ENCODE measurements at regions not wholly inside any gene's neighbourhood (a gene's known extent, or its start where the extent isn't known, plus 50 kb on each side); places are given as distances from the start of the nearest gene placed in this dataset.
"Not testable (repeated sequence)": the region's sequence is repeated elsewhere in the genome, so short reads cannot be mapped to it uniquely, and the experiment has no call there.

DNA sequence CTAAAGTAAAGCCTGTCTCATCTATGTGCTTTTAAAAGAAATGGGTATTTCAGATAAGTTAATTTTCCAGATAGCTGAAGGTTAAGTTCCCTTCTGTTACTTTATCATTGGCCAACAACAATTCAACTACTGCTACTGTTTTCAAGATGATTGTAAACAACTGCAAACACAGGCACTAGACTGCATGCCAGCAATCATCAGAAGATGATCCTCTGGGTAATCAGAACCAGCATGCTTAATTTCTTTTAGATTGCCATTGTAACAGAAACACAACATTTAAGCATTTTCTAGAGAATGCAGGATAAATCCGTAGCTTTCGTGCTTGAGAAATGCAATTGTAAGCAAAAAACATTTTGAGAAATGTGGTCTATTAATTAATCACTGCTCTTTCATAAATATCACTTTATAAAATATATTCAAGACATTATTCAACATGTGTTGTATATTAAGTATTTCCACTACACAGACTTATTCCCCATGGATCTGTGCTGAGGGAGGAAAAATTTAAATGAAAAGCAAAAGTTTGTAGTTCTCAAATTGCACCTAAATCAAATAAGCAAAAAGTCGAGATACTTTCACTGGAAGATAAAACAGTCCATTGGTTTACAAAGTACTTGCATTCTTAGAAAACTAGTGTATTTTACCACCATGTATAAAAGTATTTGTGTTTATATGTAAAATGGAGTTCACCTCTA lies 133.7 kb downstream of the ATL2 start:
- no peak for DNase-seq
- H3K36me3 ChIP-seq (ENCODE audit: control insufficient read depth, insufficient read depth, low read length) = no peaks in the 10 kb centered on the region
- Mint-ChIP-seq H3K4me3 (ENCODE audit: unreplicated experiment) (no peak overlapping the region), H3K36me3 (ENCODE audit: insufficient read depth, unreplicated experiment) (no peaks in the 10 kb centered on the region), H3K4me1 (ENCODE audit: low read depth, unreplicated experiment) (no peaks in the 10 kb centered on the region), H3K27me3 (ENCODE audit: insufficient read depth, unreplicated experiment) (no peaks in the 10 kb centered on the region), H3K27ac (ENCODE audit: unreplicated experiment) (no peak overlapping the region), H3K9me3 (ENCODE audit: unreplicated experiment) (no peaks in the 10 kb centered on the region)
- CTCF ChIA-PET = no interaction called here
- no peaks in the 10 kb centered on the region for H3K9me3 ChIP-seq
- POLR2A ChIA-PET = interaction anchor here (0.6 kb wide), 1 partner anchor 292 kb away, joined by 3 read pairs; no protein-coding TSS in a partner anchor
- no peaks in the 10 kb centered on the region for H3K27me3 ChIP-seq (replicated peaks; ENCODE audit: control insufficient read depth, insufficient read depth, low read length)
- intact Hi-C loops (cut with micrococcal nuclease; ENCODE audit: unreplicated experiment) = no loop called here
- H3K4me3 ChIP-seq (ENCODE audit: low read depth, low read length) = no peak overlapping the region
- no peaks in the 10 kb centered on the region for H3K4me1 ChIP-seq
- BruUV-seq (replicated peaks) = no TSS peak
- TF ChIP-seq, protein P1, sequence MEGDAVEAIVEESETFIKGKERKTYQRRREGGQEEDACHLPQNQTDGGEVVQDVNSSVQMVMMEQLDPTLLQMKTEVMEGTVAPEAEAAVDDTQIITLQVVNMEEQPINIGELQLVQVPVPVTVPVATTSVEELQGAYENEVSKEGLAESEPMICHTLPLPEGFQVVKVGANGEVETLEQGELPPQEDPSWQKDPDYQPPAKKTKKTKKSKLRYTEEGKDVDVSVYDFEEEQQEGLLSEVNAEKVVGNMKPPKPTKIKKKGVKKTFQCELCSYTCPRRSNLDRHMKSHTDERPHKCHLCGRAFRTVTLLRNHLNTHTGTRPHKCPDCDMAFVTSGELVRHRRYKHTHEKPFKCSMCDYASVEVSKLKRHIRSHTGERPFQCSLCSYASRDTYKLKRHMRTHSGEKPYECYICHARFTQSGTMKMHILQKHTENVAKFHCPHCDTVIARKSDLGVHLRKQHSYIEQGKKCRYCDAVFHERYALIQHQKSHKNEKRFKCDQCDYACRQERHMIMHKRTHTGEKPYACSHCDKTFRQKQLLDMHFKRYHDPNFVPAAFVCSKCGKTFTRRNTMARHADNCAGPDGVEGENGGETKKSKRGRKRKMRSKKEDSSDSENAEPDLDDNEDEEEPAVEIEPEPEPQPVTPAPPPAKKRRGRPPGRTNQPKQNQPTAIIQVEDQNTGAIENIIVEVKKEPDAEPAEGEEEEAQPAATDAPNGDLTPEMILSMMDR (IDR thresholded peaks at IDR 0.05; ENCODE audit: insufficient read depth in 1 of 2, low read depth in 1 of 2, low read length in 1 of 2, severe bottlenecking in 1 of 2, unreplicated experiment in 1 of 2) = no peak

DNA sequence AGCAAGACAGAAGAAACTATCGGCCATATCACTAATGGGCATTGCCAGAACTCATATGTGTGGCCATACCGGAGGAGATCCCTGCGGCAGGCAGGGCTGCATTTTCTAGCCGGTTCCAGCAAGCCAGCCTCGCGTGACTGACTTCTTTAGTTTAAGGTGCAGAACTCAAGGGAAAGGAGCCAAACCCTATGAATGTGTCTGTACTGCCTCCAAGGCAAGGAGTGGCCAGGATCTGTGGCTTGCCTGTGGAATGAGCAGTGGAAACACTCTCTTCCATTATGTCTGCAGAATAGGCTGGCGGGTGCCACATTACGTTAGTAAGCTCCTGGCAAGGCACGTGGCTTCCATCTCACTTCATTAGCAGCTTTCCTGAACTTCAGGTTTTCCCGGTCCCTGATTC lies 137.6 kb downstream of the ATL2 start:
- H3K36me3 Mint-ChIP-seq (ENCODE audit: insufficient read depth, unreplicated experiment) = no peaks in the 10 kb centered on the region
- ChIA-PET POLR2A (no interaction called here), CTCF (no interaction called here)
- intact Hi-C loops (cut with micrococcal nuclease; ENCODE audit: unreplicated experiment) = no loop called here
- H3K36me3 ChIP-seq (ENCODE audit: control insufficient read depth, insufficient read depth, low read length) = no peaks in the 10 kb centered on the region
- H3K9me3 Mint-ChIP-seq (ENCODE audit: unreplicated experiment) = no peaks in the 10 kb centered on the region
- H3K4me1 ChIP-seq = no peaks in the 10 kb centered on the region
- H3K4me3 ChIP-seq (ENCODE audit: low read depth, low read length) = no peak overlapping the region
- BruUV-seq (replicated peaks) = no TSS peak
- no peak overlapping the region for H3K27ac Mint-ChIP-seq (ENCODE audit: unreplicated experiment)
- no peaks in the 10 kb centered on the region for H3K27me3 Mint-ChIP-seq (ENCODE audit: insufficient read depth, unreplicated experiment)
- DNase-seq = no peak
- H3K9me3 ChIP-seq = no peaks in the 10 kb centered on the region
- TF ChIP-seq, protein P1 (IDR thresholded peaks at IDR 0.05; ENCODE audit: insufficient read depth in 1 of 2, low read depth in 1 of 2, low read length in 1 of 2, severe bottlenecking in 1 of 2, unreplicated experiment in 1 of 2) = no peak
- no peak overlapping the region for H3K4me3 Mint-ChIP-seq (ENCODE audit: unreplicated experiment)
- H3K27me3 ChIP-seq (replicated peaks; ENCODE audit: control insufficient read depth, insufficient read depth, low read length) = no peaks in the 10 kb centered on the region
- no peaks in the 10 kb centered on the region for H3K4me1 Mint-ChIP-seq (ENCODE audit: low read depth, unreplicated experiment)

DNA sequence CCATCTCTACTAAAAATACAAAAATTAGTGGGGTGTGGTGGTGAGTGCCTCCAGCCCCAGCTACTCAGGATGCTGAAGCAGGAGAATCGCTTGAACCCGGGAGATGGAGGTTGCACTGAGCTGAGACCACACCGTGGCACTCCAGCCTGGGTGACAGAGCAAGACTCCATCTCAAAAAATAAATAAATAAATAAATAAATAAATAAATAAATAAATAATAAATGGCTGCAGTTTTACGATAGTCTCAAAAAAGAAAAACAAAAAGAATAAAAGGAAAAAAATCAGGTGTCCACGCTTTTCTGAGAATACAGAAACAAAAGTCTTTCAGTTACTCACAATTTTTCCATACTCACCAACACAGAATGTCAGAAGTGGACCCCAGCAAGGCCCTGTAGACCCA lies 138.4 kb downstream of the ATL2 start:
- H3K36me3 Mint-ChIP-seq (ENCODE audit: insufficient read depth, unreplicated experiment); H3K36me3 ChIP-seq (ENCODE audit: control insufficient read depth, insufficient read depth, low read length); intact Hi-C loops (cut with micrococcal nuclease; ENCODE audit: unreplicated experiment); H3K4me1 ChIP-seq; H3K4me3 ChIP-seq (ENCODE audit: low read depth, low read length); BruUV-seq (replicated peaks); H3K4me3 Mint-ChIP-seq (ENCODE audit: unreplicated experiment); CTCF ChIA-PET; H3K9me3 Mint-ChIP-seq (ENCODE audit: unreplicated experiment); H3K27me3 Mint-ChIP-seq (ENCODE audit: insufficient read depth, unreplicated experiment); POLR2A ChIA-PET; H3K27me3 ChIP-seq (replicated peaks; ENCODE audit: control insufficient read depth, insufficient read depth, low read length); H3K9me3 ChIP-seq; H3K4me1 Mint-ChIP-seq (ENCODE audit: low read depth, unreplicated experiment); DNase-seq; H3K27ac Mint-ChIP-seq (ENCODE audit: unreplicated experiment): not testable (repeated sequence)

DNA sequence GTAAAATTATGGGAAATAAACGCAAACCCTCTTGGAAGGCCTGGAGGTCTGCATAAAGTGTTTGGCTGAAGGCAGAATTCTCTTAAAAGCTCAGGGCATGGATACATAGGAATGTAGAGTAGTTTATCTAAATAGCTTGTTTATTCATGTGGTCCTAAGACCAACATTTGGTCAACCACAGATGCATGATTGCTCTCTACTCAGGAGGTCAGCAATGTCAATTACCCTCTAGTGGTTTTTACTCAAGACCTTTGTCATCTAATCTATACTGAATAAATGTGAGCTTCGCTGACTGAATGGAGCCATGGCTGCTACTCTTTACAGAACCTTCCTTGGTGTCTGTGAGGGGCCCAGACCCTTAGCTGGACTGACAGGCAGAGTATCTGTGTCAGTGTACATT lies 139.8 kb downstream of the ATL2 start:
- BruUV-seq (replicated peaks) = no TSS peak
- DNase-seq = no peak
- no peak overlapping the region for H3K4me3 Mint-ChIP-seq (ENCODE audit: unreplicated experiment)
- no peaks in the 10 kb centered on the region for H3K4me1 Mint-ChIP-seq (ENCODE audit: low read depth, unreplicated experiment)
- POLR2A ChIA-PET = no interaction called here
- no peaks in the 10 kb centered on the region for H3K4me1 ChIP-seq
- H3K4me3 ChIP-seq (ENCODE audit: low read depth, low read length) = no peak overlapping the region
- intact Hi-C loops (cut with micrococcal nuclease; ENCODE audit: unreplicated experiment) = no loop called here
- TF ChIP-seq, protein P1 (IDR thresholded peaks at IDR 0.05; ENCODE audit: insufficient read depth in 1 of 2, low read depth in 1 of 2, low read length in 1 of 2, severe bottlenecking in 1 of 2, unreplicated experiment in 1 of 2) = no peak
- H3K27me3 ChIP-seq (replicated peaks; ENCODE audit: control insufficient read depth, insufficient read depth, low read length) = no peaks in the 10 kb centered on the region
- CTCF ChIA-PET = no interaction called here
- H3K9me3 Mint-ChIP-seq (ENCODE audit: unreplicated experiment) = no peaks in the 10 kb centered on the region
- H3K9me3 ChIP-seq = no peaks in the 10 kb centered on the region
- no peaks in the 10 kb centered on the region for H3K36me3 ChIP-seq (ENCODE audit: control insufficient read depth, insufficient read depth, low read length)
- no peaks in the 10 kb centered on the region for H3K27me3 Mint-ChIP-seq (ENCODE audit: insufficient read depth, unreplicated experiment)
- no peaks in the 10 kb centered on the region for H3K36me3 Mint-ChIP-seq (ENCODE audit: insufficient read depth, unreplicated experiment)
- no peak overlapping the region for H3K27ac Mint-ChIP-seq (ENCODE audit: unreplicated experiment)
